OCI-LY3 (cell line): ENCODE measurements at regions not wholly inside any gene's neighbourhood (a gene's known extent, or its start where the extent isn't known, plus 50 kb on each side); places are given as distances from the start of the nearest gene placed in this dataset.

Source experiments
- CTCF ChIP-seq: fragments of 200-600, 300-600 bp; sonication (generic); IDR thresholded peaks from 2 replicates; pipeline ENCODE4 v1.5.1; 2014; ENCODE audit warnings: antibody characterized with exemption, low read length, low read depth
- EZH2phosphoT487 ChIP-seq: fragments of 200-600 bp; shearing (Covaris generic); IDR thresholded peaks from 2 replicates; pipeline ENCODE4 v1.6.1; 2018; ENCODE audit warnings: antibody characterized with exemption, mixed run types, low read depth

- TF ChIP-seq EZH2phosphoT487: no peak
- TF ChIP-seq CTCF: no peak
Observed at GRCh38 chr10:3325954-3326750, 153.6 kb upstream of the PITRM1 start.
